K562 (cell line): ENCODE measurements at regions not wholly inside any gene's neighbourhood (a gene's known extent, or its start where the extent isn't known, plus 50 kb on each side); places are given as distances from the start of the nearest gene placed in this dataset.

ENCODE experiments used
- ADNP ChIP-seq: fragments of 200-800 bp; sonication (Bioruptor generic); IDR thresholded peaks from 2 replicates; pipeline ENCODE4 v1.6.1; 2016; ENCODE audit warnings: missing genetic modification characterization, missing compliant biosample characterization
- DACH1 ChIP-seq: fragments of 450-650 bp; IDR thresholded peaks from 2 replicates; pipeline ENCODE4 v1.6.1; 2018; ENCODE audit not compliant: partially characterized antibody
- EP300 ChIP-seq: IDR thresholded peaks from 2 replicates; pipeline ENCODE4 v1.6.1; 2012; ENCODE audit warnings: low read length, improper control_type of control experiment
- GATA2 ChIP-seq: sonication (generic); formaldehyde crosslinking; IDR thresholded peaks from 2 replicates; pipeline ENCODE4 v1.4.0; 2020; ENCODE audit warnings: mild to moderate bottlenecking, missing genetic modification reagents
- KDM1A ChIP-seq, 2 experiments: fragments of 450-650 bp; IDR thresholded peaks; 2 replicates each; pipeline ENCODE4 v1.6.1; 2016; ENCODE audit warnings: mild to moderate bottlenecking in 2 of 2
- LARP7 ChIP-seq: fragments of 450-650 bp; IDR thresholded peaks from 2 replicates; pipeline ENCODE4 v1.6.1; 2016
- RBM34 ChIP-seq: fragments of 200-400 bp; formaldehyde crosslinking; IDR thresholded peaks from 2 replicates; pipeline ENCODE4 v1.6.1; 2018; ENCODE audit warnings: low read length, borderline replicate concordance; ENCODE audit not compliant: insufficient read depth
- RNF2 ChIP-seq: sonication (generic); IDR thresholded peaks from 2 replicates; pipeline ENCODE4 v1.6.1; 2016
- SAFB ChIP-seq: fragments of 200-400 bp; formaldehyde crosslinking; IDR thresholded peaks from 2 replicates; pipeline ENCODE4 v1.6.1; 2017; ENCODE audit warnings: low read depth, low read length, borderline replicate concordance
- ZNF75A ChIP-seq: fragments of 450-650 bp; formaldehyde crosslinking; IDR thresholded peaks from 2 replicates; pipeline ENCODE4 v1.4.0; 2020; ENCODE audit warnings: mild to moderate bottlenecking
- ZNF830 ChIP-seq: fragments of 250-450 bp; sonication (Bioruptor Pico); IDR thresholded peaks from 2 replicates; pipeline ENCODE4 v1.5.0; 2021; ENCODE audit warnings: mild to moderate bottlenecking
- TF ChIP-seq, protein P1 (sequence below): sonication (generic); formaldehyde crosslinking; IDR thresholded peaks from 2 replicates; pipeline ENCODE4 v1.8.0; 2023; ENCODE audit warnings: mild to moderate bottlenecking, missing genetic modification reagents
- TF ChIP-seq, protein P2 (sequence below): fragments of 450-650 bp; IDR thresholded peaks from 2 replicates; pipeline ENCODE4 v1.6.1; 2018; ENCODE audit not compliant: partially characterized antibody
- TF ChIP-seq, protein P3 (sequence below): fragments of 200-800 bp; sonication (Bioruptor generic); IDR thresholded peaks from 2 replicates; pipeline ENCODE4 v1.6.1; 2017; ENCODE audit warnings: missing genetic modification characterization, missing compliant biosample characterization

DNA sequence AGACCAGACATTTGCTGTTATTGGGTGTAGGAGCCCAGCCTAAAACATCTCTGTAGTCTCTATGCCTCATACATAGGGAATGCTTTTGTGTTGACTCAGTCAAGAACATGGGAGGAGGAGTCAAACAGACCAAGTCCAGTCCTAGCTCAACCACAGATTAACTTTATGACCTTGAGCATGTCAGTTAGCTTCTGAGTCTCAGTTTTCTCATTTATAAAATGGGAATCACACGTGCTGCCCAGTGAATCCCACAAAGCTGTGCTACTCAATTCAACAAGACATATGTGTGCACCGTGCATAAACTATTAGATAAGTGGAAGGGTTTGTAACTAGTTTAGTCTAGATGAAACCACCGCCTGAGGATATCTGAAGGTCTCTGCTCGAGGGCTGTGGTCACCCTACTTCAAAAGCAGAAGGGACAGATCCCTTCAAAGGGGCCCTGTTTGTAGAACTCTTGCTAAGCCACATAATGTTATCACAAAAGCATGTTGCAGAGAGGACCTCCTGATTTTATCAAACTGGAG lies 109.5 kb upstream of the NFIA start (continued):
- TF ChIP-seq, protein P1, sequence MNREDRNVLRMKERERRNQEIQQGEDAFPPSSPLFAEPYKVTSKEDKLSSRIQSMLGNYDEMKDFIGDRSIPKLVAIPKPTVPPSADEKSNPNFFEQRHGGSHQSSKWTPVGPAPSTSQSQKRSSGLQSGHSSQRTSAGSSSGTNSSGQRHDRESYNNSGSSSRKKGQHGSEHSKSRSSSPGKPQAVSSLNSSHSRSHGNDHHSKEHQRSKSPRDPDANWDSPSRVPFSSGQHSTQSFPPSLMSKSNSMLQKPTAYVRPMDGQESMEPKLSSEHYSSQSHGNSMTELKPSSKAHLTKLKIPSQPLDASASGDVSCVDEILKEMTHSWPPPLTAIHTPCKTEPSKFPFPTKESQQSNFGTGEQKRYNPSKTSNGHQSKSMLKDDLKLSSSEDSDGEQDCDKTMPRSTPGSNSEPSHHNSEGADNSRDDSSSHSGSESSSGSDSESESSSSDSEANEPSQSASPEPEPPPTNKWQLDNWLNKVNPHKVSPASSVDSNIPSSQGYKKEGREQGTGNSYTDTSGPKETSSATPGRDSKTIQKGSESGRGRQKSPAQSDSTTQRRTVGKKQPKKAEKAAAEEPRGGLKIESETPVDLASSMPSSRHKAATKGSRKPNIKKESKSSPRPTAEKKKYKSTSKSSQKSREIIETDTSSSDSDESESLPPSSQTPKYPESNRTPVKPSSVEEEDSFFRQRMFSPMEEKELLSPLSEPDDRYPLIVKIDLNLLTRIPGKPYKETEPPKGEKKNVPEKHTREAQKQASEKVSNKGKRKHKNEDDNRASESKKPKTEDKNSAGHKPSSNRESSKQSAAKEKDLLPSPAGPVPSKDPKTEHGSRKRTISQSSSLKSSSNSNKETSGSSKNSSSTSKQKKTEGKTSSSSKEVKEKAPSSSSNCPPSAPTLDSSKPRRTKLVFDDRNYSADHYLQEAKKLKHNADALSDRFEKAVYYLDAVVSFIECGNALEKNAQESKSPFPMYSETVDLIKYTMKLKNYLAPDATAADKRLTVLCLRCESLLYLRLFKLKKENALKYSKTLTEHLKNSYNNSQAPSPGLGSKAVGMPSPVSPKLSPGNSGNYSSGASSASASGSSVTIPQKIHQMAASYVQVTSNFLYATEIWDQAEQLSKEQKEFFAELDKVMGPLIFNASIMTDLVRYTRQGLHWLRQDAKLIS = no peak
- TF ChIP-seq, protein P2, sequence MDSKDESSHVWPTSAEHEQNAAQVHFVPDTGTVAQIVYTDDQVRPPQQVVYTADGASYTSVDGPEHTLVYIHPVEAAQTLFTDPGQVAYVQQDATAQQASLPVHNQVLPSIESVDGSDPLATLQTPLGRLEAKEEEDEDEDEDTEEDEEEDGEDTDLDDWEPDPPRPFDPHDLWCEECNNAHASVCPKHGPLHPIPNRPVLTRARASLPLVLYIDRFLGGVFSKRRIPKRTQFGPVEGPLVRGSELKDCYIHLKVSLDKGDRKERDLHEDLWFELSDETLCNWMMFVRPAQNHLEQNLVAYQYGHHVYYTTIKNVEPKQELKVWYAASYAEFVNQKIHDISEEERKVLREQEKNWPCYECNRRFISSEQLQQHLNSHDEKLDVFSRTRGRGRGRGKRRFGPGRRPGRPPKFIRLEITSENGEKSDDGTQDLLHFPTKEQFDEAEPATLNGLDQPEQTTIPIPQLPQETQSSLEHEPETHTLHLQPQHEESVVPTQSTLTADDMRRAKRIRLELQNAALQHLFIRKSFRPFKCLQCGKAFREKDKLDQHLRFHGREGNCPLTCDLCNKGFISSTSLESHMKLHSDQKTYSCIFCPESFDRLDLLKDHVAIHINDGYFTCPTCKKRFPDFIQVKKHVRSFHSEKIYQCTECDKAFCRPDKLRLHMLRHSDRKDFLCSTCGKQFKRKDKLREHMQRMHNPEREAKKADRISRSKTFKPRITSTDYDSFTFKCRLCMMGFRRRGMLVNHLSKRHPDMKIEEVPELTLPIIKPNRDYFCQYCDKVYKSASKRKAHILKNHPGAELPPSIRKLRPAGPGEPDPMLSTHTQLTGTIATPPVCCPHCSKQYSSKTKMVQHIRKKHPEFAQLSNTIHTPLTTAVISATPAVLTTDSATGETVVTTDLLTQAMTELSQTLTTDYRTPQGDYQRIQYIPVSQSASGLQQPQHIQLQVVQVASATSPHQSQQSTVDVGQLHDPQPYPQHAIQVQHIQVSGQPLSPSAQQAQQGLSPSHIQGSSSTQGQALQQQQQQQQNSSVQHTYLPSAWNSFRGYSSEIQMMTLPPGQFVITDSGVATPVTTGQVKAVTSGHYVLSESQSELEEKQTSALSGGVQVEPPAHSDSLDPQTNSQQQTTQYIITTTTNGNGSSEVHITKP = no peak
- peak; percentile 16; the same call in 1 of the 2 replicates for TF ChIP-seq EP300
- no peak for TF ChIP-seq GATA2 (CRISPR knock-in tag)
- TF ChIP-seq ZNF830 (CRISPR knock-in tag) = 0 out of 2 replicates have a peak, but pooled peaks have one; percentile 16
- no peak for TF ChIP-seq DACH1
- TF ChIP-seq, protein P3, sequence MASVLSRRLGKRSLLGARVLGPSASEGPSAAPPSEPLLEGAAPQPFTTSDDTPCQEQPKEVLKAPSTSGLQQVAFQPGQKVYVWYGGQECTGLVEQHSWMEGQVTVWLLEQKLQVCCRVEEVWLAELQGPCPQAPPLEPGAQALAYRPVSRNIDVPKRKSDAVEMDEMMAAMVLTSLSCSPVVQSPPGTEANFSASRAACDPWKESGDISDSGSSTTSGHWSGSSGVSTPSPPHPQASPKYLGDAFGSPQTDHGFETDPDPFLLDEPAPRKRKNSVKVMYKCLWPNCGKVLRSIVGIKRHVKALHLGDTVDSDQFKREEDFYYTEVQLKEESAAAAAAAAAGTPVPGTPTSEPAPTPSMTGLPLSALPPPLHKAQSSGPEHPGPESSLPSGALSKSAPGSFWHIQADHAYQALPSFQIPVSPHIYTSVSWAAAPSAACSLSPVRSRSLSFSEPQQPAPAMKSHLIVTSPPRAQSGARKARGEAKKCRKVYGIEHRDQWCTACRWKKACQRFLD (CRISPR knock-in tag) = no peak; the same call in 1 of the 2 replicates
- no peak for TF ChIP-seq RBM34
- peak; percentile 43 to 62; a peak in 2 of 4 replicates for TF ChIP-seq KDM1A (IDR thresholded peaks at IDR 0.05)
- no peak for TF ChIP-seq ZNF75A (CRISPR knock-in tag)
- peak; percentile 57 for TF ChIP-seq ADNP
- TF ChIP-seq LARP7 = no peak
- TF ChIP-seq SAFB = no peak
- TF ChIP-seq RNF2 = no peak
